Colon (tissue), 2 donors: ENCODE measurements at regions not wholly inside any gene's neighbourhood (a gene's known extent, or its start where the extent isn't known, plus 50 kb on each side); places are given as distances from the start of the nearest gene placed in this dataset.
"Not testable (repeated sequence)": the region's sequence is repeated elsewhere in the genome, so short reads cannot be mapped to it uniquely, and the experiment has no call there.

ENCODE experiments used
- FAIRE-seq: peaks from 2 replicates; lab custom pipeline; 2012; peaks lifted over from hg19 to GRCh38; lab: Jason Lieb, UNC
- donor health status: control.
- donor health status: control.

GRCh38 chr13:103523858-103524257 lies 457.6 kb upstream of the SLC10A2 start:
- FAIRE-seq: no peak

DNA sequence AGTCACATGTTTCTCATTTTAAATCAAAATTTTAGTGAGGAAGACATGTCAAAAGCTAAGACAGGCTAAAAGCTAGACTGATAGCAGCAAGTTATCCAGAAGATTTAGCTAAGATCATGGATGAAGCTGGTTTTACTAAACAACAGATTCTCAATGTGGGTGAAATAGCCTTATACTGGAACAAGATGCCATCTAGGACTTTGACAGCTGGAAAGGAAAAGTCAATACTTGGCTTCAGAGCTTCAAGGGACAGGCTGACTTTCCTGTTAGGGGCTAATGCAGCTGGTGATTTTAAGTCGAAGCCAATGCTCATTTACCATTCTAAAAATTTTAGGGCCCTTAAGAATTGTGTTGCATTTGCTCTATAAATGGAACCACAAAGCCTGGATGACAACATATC lies 455.3 kb upstream of the SLC10A2 start:
- FAIRE-seq: no peak

GRCh38 chr13:103517768-103518102 lies 451.5 kb upstream of the SLC10A2 start:
- FAIRE-seq: no peak

DNA sequence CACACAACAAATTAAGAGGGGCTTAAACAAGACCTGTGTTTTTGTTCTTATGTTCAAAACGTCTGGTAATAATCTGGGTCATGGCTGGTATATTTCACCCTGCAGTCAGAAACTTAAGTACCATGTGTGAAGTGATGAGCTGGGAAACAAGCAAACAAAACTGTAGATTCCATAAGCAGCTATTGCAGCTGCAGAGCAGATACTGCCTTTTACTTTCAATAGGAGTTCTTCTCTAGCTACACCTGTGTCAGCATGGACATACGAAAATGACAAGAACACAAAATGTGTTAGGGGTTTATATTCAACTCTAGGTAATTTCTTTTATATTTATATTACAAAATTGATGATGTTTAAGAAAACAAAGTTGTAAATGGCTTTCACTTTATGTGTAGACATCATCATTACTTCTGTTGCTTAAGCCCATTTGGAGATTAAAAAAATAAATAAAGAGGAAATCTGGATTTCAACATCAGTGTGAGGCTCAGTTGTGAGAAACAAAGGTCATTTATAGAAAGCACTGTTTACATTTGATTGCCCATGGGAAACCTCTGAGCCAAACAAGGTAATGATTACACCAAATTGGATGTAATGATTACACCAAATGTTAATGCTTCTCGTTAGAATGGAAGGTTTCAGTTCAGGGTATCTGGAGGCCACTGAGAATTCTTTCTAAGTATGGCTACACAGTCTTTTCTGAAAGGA lies 451.0 kb upstream of the SLC10A2 start:
- FAIRE-seq: peak; percentile 61

GRCh38 chr13:103516015-103516795 lies 450.0 kb upstream of the SLC10A2 start:
- FAIRE-seq: no peak

GRCh38 chr13:103515410-103515809 lies 449.2 kb upstream of the SLC10A2 start:
- FAIRE-seq: peak; percentile 64

- no peak for FAIRE-seq
Measured at GRCh38 chr13:103514619-103515018, 448.4 kb upstream of the SLC10A2 start.

DNA sequence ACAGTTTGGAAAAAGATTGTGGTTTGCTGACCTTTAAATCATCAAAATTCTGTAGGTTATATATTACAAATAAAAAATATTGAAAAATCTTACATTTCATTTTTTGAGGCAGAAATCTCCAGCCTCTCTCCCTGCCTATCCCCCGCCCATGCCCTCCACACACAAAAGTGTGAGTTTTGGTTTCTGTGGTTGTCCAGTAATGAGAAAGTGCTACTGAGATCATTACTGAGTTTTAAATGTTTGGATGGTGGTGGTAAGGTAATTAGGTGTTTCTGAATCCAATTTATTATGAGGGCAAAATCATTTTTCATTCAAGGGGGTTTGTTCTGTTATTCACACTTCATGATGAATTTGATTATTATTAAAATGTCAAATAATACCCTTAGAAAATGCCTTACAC lies 448.0 kb upstream of the SLC10A2 start:
- no peak for FAIRE-seq

- no peak for FAIRE-seq
Measured at GRCh38 chr13:103510007-103510535, 443.9 kb upstream of the SLC10A2 start.

GRCh38 chr13:103497404-103497803 lies 431.2 kb upstream of the SLC10A2 start:
- FAIRE-seq: no peak

DNA sequence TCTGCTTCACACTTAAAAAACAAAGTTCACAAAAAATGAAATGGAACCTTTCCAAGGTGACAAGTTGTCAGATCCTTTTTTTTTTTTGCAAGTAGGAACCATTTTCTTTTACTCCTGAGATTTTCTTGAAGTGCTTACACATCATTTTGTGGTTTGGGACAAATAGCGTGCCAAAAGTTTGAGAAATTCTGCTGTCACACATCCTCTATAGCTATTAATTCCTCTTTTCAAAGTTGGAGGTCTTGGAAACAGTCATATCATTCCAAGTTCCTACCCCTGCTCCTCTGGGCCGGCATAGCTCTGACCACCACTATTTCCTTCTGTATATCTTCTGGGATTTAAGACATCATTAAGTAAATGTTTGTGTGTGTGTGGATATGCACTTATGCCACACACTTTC lies 421.6 kb upstream of the SLC10A2 start:
- FAIRE-seq: no peak

- no peak for FAIRE-seq
Measured at GRCh38 chr13:103473081-103473480, 406.9 kb upstream of the SLC10A2 start.

- FAIRE-seq: no peak
Measured at GRCh38 chr13:103471896-103472295, 405.7 kb upstream of the SLC10A2 start.

DNA sequence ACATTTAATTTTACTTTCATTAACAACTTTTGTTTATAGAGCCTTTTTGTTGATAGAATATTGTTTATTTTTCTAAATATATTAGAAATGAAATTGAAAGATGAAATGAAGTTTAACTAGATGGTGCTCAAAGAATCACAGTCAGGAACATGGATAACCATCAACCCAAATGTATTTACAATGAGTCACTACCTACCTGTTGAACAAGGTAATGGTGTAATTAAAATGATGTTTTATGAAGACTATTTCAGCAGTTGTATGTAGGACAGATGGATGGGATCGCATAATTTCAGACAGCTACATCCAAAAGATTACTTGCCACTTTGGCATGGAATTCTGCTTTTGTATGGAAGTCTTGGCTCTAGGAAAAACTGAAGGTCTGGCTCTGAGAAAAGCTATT lies 403.6 kb upstream of the SLC10A2 start:
- no peak for FAIRE-seq

- FAIRE-seq: no peak
Measured at GRCh38 chr13:103466761-103467160, 400.5 kb upstream of the SLC10A2 start.

GRCh38 chr13:103460246-103460645 lies 394.0 kb upstream of the SLC10A2 start:
- not testable (repeated sequence) for FAIRE-seq

- not testable (repeated sequence) for FAIRE-seq
Measured at GRCh38 chr13:103457050-103457449, 390.8 kb upstream of the SLC10A2 start.

GRCh38 chr13:103451656-103452055 lies 385.4 kb upstream of the SLC10A2 start:
- FAIRE-seq: no peak

GRCh38 chr13:103443604-103444003 lies 377.4 kb upstream of the SLC10A2 start:
- no peak for FAIRE-seq

DNA sequence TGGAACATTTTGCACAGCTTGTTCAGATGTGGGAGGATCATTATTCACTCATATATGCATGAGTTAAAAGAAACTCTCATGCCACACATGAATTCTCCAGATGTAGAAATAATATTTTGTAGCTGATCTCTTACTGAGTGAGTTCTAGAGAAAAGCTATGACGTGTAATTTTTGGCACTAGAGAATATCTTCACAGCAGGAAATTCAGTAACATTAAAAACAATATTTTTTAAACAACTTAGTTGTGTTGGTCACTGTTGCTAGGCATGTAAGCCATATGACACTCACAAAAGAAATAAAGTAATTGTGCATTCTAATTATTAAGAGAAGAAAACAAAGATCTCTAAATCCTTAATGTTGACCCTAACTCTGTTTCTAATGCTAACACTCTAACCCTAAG lies 371.4 kb upstream of the SLC10A2 start:
- no peak for FAIRE-seq

- FAIRE-seq: no peak
Measured at GRCh38 chr13:103436057-103436654, 369.9 kb upstream of the SLC10A2 start.

DNA sequence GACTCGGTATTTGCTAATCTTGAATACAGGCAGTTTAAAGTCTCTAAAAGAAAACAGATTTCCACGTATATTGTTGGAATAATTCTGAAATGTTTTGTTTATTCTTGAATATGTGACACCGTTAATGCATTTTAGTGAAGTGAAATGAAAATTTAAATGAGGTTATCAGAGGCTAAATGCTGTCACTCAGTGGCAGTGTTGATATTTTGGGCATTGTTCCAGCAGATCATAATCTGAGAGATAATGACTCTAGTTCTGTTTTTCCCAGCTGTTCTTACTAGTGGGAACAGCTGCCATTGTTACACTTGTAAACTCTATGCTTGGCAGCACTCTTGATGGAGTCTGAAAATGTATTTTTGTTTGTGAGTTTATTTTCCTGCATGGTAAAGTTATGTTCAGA lies 365.6 kb upstream of the SLC10A2 start:
- FAIRE-seq: no peak

- FAIRE-seq: no peak
Measured at GRCh38 chr13:103430368-103430767, 364.2 kb upstream of the SLC10A2 start.
